GM21381 (cell line): ENCODE measurements at regions not wholly inside any gene's neighbourhood (a gene's known extent, or its start where the extent isn't known, plus 50 kb on each side); places are given as distances from the start of the nearest gene placed in this dataset.

ENCODE experiments used
- ATAC-seq: cut with Tn5 transposase; IDR thresholded peaks from one replicate; pipeline ENCODE4 v1.9.1; 2021; ENCODE audit warnings: mild to moderate bottlenecking, moderate library complexity; ENCODE audit not compliant: unreplicated experiment

- no peak for ATAC-seq
Observed at GRCh38 chr1:209399800-209400199, 183.7 kb upstream of the CAMK1G start.

GRCh38 chr1:209400351-209401220 is 182.9 kb upstream of the CAMK1G start:
- no peak for ATAC-seq

DNA sequence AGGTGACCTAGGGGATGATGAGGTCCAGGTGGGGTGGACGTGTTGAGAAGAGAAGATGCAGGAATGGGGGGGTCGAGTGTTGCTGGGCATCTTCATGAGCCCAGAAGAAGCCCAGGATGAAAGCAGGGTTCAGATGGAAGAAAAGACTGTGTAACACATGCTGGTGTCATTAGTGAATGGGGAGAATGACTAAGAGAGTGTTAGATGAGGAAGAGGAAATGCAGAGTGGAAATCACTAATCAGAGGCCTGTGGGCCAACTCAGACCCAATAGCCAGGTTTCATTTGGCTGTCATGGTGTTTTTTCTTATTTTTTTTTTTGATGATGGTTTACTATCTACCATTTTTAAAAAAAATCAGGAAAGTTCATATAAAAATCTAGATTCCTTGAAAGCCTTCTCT is 180.8 kb upstream of the CAMK1G start:
- no peak for ATAC-seq

DNA sequence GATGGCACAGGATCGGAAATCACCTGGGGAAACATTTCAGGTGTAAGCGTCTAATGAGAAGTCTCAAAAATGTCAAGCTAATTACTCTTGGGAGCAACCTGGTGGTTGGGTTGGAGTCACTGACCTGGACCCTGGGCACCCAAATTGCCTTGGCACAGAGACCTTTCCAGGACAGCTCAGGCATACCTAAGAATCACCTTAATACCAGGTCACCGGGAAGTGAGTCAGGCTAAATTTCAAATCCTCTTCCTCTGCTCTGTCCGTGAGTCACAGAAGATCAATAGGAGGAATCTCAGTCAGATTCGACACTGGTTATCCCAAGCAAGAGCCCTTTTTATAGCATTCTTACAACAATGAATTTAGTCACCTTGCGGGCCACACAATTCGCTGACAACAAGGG is 179.6 kb upstream of the CAMK1G start:
- ATAC-seq: no peak

DNA sequence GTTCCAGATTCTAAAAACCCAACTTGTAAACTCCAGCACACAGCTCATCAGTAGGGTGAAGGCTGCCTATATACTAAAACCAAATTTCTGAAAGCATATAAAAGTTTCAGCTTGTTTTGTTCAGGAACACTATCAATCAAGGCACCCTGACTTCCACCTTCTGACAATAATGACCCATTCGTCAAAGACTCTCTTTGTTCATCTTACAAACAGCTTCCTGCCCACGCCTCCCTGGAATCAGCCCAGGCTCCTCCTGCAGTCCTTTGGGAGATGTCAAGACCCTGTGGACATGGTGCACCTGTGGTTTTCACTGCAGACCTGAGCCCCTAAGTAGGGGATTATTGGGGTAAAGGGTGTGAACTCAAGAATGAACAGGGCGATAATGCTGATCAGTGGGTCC is 178.9 kb upstream of the CAMK1G start:
- no peak for ATAC-seq

GRCh38 chr1:209405183-209405814 is 178.2 kb upstream of the CAMK1G start:
- no peak for ATAC-seq

DNA sequence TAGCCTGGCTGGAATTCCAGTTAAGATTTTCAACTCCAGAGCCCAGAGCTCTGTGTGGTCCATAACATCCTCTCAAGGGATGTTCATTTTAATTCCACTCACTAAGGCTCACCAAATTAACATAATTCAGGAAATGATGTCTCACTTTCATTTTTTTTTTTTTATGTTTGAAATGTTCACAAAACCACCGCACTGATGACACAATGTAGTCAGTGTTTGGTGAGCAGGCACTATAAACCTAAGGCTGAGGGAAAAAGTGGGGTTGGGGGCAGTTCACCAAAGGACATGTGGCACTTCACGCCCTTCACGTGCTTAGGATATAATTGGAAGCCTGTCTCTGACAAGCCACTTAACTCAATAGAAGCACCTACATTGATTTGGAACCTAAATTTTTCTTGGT is 177.3 kb upstream of the CAMK1G start:
- no peak for ATAC-seq

DNA sequence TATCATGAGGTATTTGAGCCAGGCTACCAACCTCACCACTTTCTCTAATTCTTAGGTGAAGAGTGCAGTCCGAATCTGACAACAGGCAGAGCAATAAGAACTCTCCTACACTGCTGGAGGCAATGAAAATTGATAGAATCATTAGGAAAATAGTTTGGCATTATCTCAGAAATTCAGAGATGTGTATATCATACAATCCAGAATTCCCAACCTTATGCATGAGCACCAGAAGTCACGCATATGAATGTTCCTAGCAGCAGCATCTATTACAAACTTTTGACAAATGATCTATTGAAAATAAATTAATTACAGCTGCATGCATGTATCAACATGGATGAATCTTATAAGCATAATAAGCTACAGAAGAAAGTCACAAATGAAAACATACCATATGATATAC is 176.9 kb upstream of the CAMK1G start:
- no peak for ATAC-seq

DNA sequence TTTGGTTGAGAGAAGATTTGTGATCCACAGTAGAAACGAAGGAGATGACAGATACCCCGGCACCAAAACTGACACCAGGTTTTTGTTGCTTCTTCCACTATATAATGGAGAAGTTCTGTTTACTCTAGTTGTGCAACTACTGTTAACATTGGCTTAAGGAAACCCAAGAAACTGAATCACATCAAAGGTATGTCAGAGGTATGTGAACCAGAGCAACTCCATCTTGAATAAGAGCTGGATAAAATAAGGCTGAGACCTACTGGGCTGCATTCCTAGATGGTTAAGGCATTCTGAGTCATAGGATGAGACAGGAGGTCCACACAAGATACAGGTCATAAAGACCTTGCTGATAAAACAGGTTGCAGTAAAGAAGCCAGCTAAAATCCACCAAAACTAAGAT is 173.7 kb upstream of the CAMK1G start:
- no peak for ATAC-seq

GRCh38 chr1:209411491-209411929 is 172.0 kb upstream of the CAMK1G start:
- no peak for ATAC-seq

DNA sequence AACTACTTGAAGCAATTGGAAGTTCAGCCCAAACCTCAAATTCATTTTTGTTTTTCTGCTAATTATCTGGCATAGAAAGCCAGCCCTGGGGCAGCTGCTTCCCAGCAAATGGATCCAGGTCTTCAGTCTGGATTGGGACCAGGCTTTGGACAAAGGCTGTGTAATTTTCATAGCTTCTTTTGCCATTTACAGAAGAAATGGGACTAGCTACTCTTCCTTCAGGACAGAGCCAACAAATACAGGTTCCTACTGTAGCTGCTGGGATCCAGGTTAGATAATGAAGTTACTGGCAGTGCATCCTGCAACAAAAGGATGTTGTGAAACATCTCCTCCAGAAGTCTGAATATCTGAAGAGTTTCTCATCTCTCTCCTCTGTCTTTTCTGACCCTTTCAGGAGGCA is 171.5 kb upstream of the CAMK1G start:
- no peak for ATAC-seq

DNA sequence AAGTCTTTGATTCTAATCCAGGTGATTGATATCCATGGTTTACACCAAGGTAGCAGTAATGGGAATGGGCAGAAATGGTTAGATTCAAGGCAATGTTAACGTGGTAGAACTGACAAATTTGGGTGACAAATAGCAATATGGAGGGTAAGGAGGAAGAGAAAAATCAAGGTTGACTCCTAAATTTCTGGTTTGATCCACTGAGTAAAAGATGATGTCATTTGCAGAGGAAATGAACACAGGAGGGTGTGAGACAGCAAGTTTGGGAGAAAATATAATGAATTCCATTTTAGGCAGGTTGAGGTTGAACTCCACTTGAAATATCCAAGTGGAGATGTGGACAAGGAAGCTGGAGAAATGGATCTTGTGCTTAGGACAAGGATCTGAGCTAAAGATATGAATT is 170.9 kb upstream of the CAMK1G start:
- no peak for ATAC-seq

DNA sequence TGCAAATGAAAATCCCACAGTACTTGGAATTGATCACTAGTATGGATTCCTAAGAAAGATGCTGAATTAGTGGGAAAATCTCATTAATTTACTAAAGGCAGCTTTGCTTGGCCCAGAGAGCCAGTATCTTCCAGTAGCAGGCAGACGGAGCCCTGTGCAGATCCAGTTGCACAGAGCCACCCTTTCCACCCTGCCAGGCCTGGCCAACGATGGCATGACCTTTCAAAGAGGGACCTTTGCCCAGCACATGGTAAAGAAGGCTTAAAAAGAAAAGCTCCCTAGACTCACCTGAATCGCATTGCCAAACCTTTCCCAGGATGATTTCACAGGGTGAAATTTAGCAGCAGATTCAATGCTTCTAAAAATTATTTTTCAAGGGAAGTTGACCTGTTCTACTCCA is 170.5 kb upstream of the CAMK1G start:
- ATAC-seq: no peak

- ATAC-seq: no peak
Observed at GRCh38 chr1:209414803-209415329, 168.6 kb upstream of the CAMK1G start.

DNA sequence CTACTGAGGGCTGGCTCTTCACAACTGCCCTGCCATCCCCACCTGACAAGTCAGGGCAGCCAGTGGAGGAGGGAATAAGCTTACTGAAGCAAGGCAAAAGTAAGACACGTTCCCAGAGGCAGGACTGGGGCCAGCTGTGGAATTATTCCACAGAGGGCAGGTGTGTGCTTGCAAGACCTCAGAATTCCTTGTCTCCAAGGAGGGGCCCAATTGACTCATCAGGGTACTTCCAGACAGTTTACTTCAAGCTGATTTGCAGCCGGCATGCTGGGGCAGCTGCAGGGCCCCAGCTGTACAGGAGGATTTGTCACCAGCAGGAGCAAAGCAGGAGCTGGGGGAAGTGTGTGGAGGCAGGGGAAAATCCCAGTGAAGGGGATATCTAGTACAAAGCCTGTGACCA is 167.5 kb upstream of the CAMK1G start:
- ATAC-seq: no peak

DNA sequence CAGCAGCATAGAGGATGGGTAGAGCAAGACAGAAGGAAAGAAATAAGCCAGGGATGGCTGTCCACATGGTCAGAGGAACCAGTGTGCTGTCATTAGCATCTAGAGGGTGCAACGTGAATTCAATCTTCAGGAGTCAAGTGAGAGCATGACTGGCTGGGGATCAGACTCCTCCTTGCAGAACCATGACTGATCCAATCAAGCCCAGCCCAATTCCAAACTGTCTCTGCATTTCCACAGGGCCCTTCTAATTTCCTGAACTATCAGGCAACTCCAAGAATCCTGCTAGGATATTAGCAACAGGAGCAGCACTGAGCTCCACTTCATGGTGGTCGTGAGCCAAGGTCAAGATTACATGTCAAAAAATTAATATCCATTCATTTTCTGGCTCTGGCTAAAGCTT is 166.8 kb upstream of the CAMK1G start:
- ATAC-seq: no peak

- ATAC-seq: no peak
Observed at GRCh38 chr1:209417761-209418160, 165.8 kb upstream of the CAMK1G start.

DNA sequence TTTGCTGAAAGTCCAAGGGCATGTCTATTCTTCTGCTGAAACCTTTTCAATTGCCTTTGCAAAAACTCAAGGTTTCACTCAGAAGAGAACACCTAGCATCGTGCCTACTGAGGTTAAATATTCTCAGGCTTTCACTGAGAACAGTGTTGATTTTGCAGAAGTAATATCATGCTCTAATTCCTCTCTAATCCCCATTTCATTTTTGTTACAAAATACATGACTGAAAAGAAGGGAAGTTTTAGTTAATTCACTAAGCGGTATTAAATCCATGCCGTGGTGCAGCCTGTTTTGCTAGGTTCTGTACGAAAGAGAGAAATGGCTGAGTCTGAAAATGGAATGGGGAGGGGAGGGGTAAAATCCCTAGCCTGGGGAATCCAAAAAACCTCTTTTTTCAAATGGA is 163.2 kb upstream of the CAMK1G start:
- no peak for ATAC-seq

DNA sequence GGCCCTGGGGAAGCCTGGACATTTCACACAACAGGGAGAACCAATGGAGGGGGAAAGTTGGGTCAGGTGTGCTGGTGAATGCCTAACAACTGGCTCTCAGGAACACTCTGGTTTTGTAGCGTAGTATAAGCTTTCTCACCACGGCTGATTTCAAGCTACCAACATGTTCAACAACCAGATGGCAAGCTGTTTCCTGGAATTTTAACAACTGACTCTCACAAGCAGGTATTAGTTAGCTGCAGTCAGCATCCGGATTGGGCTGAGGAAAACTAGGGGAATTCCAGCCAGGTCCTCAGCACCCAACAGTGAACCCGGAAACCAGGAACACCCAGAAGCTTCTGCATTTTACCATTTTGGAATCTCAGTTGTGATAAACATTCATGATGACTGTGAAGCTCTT is 162.3 kb upstream of the CAMK1G start:
- ATAC-seq: no peak

DNA sequence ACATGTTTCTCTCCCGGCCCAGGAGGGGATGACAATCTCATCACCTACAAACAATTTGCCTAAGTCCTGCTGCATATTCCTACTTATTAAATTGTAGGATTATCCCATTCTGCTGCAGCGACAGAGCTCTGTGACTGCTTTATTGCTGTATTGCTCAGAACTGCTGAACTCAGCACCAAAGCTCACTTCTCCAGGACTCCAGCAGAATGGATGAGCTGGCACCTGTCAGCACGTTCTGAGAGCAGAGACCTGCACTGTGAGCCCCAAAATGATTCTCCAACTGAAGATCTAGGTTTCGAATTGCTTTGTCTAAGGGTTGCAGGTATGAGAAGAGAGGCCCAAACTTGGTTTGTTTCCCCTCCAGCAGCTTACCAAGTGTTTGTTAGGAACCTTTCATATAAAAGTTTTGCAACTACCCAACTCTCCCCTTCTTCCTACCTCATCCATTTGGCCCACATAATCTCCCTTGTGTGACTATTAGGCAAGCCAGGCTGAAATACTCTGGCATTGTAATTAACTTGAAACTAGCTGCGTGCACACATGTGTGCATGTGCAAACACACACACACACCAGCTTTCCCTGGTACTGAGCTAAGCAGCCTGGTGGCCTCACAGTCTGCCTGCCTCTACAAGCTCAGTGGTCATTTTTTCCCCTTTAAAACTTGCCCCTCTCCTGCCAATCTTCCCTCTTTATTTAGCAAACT is 161.4 kb upstream of the CAMK1G start:
- ATAC-seq: no peak

DNA sequence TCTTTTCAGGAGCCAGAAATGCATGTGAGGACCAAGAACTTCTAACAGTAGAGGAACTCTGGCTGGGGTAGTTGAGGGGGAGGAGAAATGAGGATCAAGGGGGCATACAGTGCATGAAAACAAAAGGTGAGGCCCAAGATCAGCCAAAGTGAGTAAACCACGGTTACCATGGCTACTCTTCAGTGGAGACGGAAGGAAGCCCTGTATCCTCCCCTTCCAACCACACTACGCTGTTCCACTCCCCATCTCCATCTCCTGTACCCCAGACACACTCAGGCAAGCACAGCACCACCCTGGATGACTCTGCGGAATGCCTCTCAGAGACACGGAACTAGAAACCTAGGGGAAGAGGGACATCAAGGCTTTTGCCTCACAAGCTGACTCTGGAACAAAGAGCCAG is 157.6 kb upstream of the CAMK1G start:
- no peak for ATAC-seq

GRCh38 chr1:209427277-209427676 is 156.2 kb upstream of the CAMK1G start:
- ATAC-seq: no peak
